Liver (tissue), 3 donors: ENCODE measurements at regions not wholly inside any gene's neighbourhood (a gene's known extent, or its start where the extent isn't known, plus 50 kb on each side); places are given as distances from the start of the nearest gene placed in this dataset.

Experiments
- CTCF ChIP-seq: fragments of 150-350 bp; IDR thresholded peaks from 2 replicates; pipeline ENCODE4 v1.5.1; 2017; ENCODE audit warnings: improper control_type of control experiment, low read depth, low read length; ENCODE audit not compliant: missing input control
- EGR1 ChIP-seq, 2 donors: IDR thresholded peaks; 2 replicates each; pipeline ENCODE4 v1.6.1; 2016 to 2018; ENCODE audit warnings: antibody characterized with exemption in 2 of 2, low read depth in 2 of 2
- FOXA1 ChIP-seq: IDR thresholded peaks from 2 replicates; pipeline ENCODE4 v1.6.1; 2016; ENCODE audit warnings: antibody characterized with exemption
- FOXA2 ChIP-seq: IDR thresholded peaks from 2 replicates; pipeline ENCODE4 v1.6.1; 2016; ENCODE audit warnings: antibody characterized with exemption
- RAD21 ChIP-seq, 2 donors: IDR thresholded peaks; 2 replicates each; pipeline ENCODE4 v1.6.1; 2016; ENCODE audit warnings: antibody characterized with exemption in 2 of 2, mild to moderate bottlenecking in 2 of 2
- REST ChIP-seq: IDR thresholded peaks from 2 replicates; pipeline ENCODE4 v1.6.1; 2016; ENCODE audit warnings: antibody characterized with exemption, mild to moderate bottlenecking
- TAF1 ChIP-seq: conservative IDR thresholded peaks from 2 replicates; pipeline ENCODE4 v1.6.1; 2016; ENCODE audit warnings: antibody characterized with exemption, mild to moderate bottlenecking
- ZBTB33 ChIP-seq: IDR thresholded peaks from 2 replicates; pipeline ENCODE4 v1.6.1; 2016; ENCODE audit warnings: antibody characterized with exemption
- donor health status: healthy.
- donor health status: healthy.

GRCh38 chr3:152892446-152892845 lies 57.5 kb downstream of the P2RY1 start:
- TF ChIP-seq CTCF (no peak), FOXA2 (no peak), REST (no peak), TAF1 (no peak), EGR1 (IDR thresholded peaks at IDR 0.05; ENCODE audit: low read depth in 2 of 2) (no peak), FOXA1 (no peak), RAD21 (IDR thresholded peaks at IDR 0.05) (no peak), ZBTB33 (no peak)
